ENCODE measurements at regions not wholly inside any gene's neighbourhood (a gene's known extent, or its start where the extent isn't known, plus 50 kb on each side); places are given as distances from the start of the nearest gene placed in this dataset.

GRCh38 chr2:207370646-207371045 is 159.1 kb upstream of the CREB1 start:
- no peaks in the 10 kb centered on the region for H3K4me1 ChIP-seq (ENCODE audit: control insufficient read depth, insufficient read depth, low read length)
- ChIA-PET RAD21 (ENCODE audit: unreplicated experiment) (no interaction called here), CTCF (interaction anchor here (1.2 to 1.4 kb wide), 2 partner anchors 10 to 11 kb away, joined by 3 to 4 read pairs; no protein-coding TSS in a partner anchor), SMC1A (ENCODE audit: uncharacterized antibody, unreplicated experiment) (interaction anchor here (0.7 kb wide), 1 partner anchor 1828 kb away, joined by 3 read pairs; no protein-coding TSS in a partner anchor), POLR2A (no interaction called here)
- in situ Hi-C loops (cut with MboI): no loop called here
- intact Hi-C loops (cut with micrococcal nuclease; ENCODE audit: unreplicated experiment): no loop called here
- H3K27ac ChIP-seq (ENCODE audit: control insufficient read depth, insufficient read depth): no peak overlapping the region
- H3K4me2 ChIP-seq (ENCODE audit: control insufficient read depth, insufficient read depth): no peak overlapping the region
- no peak for DNase-seq (ENCODE audit: low read depth, low spot score)
- H3K27me3 ChIP-seq (replicated peaks in 1 of 2; ENCODE audit: control insufficient read depth in 2 of 2, insufficient read depth in 2 of 2, low read length in 1 of 2): no peaks in the 10 kb centered on the region
- no peak overlapping the region for H3K9ac ChIP-seq (ENCODE audit: control insufficient read depth, insufficient read depth, low read length)
- no peak for FAIRE-seq
- BruUV-seq (replicated peaks): no TSS peak
- H3K36me3 ChIP-seq (ENCODE audit: control insufficient read depth in 2 of 2, insufficient read depth in 2 of 2, low read length in 1 of 2): no peaks in the 10 kb centered on the region
- no peaks in the 10 kb centered on the region; the same call in 2 of the 3 replicates for H3K9me3 ChIP-seq (replicated peaks; ENCODE audit: control insufficient read depth, insufficient read depth, low read length)
- no peak overlapping the region for H2AFZ ChIP-seq (ENCODE audit: control insufficient read depth, low read depth, low read length)
- no peak for ATAC-seq
- no peak overlapping the region for H3K4me3 ChIP-seq
- WGBS (ENCODE audit: insufficient coverage, insufficient replicate concordance, low lambda C conversion rate, missing lambda C conversion rate): 0% methylated on average over 1 of the region's 1 CpG
- H3K79me2 ChIP-seq (ENCODE audit: control insufficient read depth, insufficient read depth, low read length): no peaks in the 10 kb centered on the region
- H4K20me1 ChIP-seq (ENCODE audit: control insufficient read depth, insufficient read depth): no peaks in the 10 kb centered on the region
- TF ChIP-seq YBX1 (IDR thresholded peaks at IDR 0.05) (no peak), E2F8 (IDR thresholded peaks at IDR 0.05; ENCODE audit: low read depth, partially characterized antibody) (no peak), USF2 (IDR thresholded peaks at IDR 0.05; ENCODE audit: borderline replicate concordance, low read depth, low read length) (no peak), NBN (IDR thresholded peaks at IDR 0.05) (no peak)

GRCh38 chr2:207371877-207372276 is 157.9 kb upstream of the CREB1 start:
- ChIA-PET CTCF (interaction anchor here (1.2 to 1.4 kb wide), 2 partner anchors 10 to 12 kb away, joined by 3 to 4 read pairs; no protein-coding TSS in a partner anchor), POLR2A (no interaction called here), RAD21 (ENCODE audit: unreplicated experiment) (no interaction called here), SMC1A (ENCODE audit: uncharacterized antibody, unreplicated experiment) (no interaction called here)
- no peak for FAIRE-seq
- Histone ChIP-seq H3K9me3 (replicated peaks; ENCODE audit: control insufficient read depth, insufficient read depth, low read length) (no peaks in the 10 kb centered on the region; the same call in 2 of the 3 replicates), H3K9ac (ENCODE audit: control insufficient read depth, insufficient read depth, low read length) (no peak overlapping the region), H3K27ac (ENCODE audit: control insufficient read depth, insufficient read depth) (no peak overlapping the region), H3K4me2 (ENCODE audit: control insufficient read depth, insufficient read depth) (no peak overlapping the region), H3K27me3 (replicated peaks in 1 of 2; ENCODE audit: control insufficient read depth in 2 of 2, insufficient read depth in 2 of 2, low read length in 1 of 2) (no peaks in the 10 kb centered on the region), H3K36me3 (ENCODE audit: control insufficient read depth in 2 of 2, insufficient read depth in 2 of 2, low read length in 1 of 2) (no peaks in the 10 kb centered on the region), H4K20me1 (ENCODE audit: control insufficient read depth, insufficient read depth) (no peaks in the 10 kb centered on the region), H3K4me3 (no peak overlapping the region), H2AFZ (ENCODE audit: control insufficient read depth, low read depth, low read length) (no peak overlapping the region), H3K4me1 (ENCODE audit: control insufficient read depth, insufficient read depth, low read length) (no peaks in the 10 kb centered on the region), H3K79me2 (ENCODE audit: control insufficient read depth, insufficient read depth, low read length) (no peaks in the 10 kb centered on the region)
- intact Hi-C loops (cut with micrococcal nuclease; ENCODE audit: unreplicated experiment): no loop called here
- ATAC-seq: no peak
- BruUV-seq (replicated peaks): no TSS peak
- no peak for DNase-seq (ENCODE audit: low read depth, low spot score)
- in situ Hi-C loops (cut with MboI): no loop called here
- no peak for TF ChIP-seq NRF1 (conservative IDR thresholded peaks at IDR 0.05; ENCODE audit: low read depth, low read length)
- TF ChIP-seq RUNX3 (IDR thresholded peaks at IDR 0.05; ENCODE audit: low read length): no peak
- TF ChIP-seq PAX8 (IDR thresholded peaks at IDR 0.05): no peak
- no peak for TF ChIP-seq RELA (IDR thresholded peaks at IDR 0.05; ENCODE audit: borderline replicate concordance, partially characterized antibody)
- TF ChIP-seq CREM (IDR thresholded peaks at IDR 0.05; ENCODE audit: low read depth): no peak
- no peak for TF ChIP-seq MYC (IDR thresholded peaks at IDR 0.05; ENCODE audit: insufficient read depth, insufficient read length, insufficient replicate concordance, low read length, severe bottlenecking)
- no peak for TF ChIP-seq BMI1 (IDR thresholded peaks at IDR 0.05; ENCODE audit: borderline replicate concordance)
- TF ChIP-seq ATF7 (IDR thresholded peaks at IDR 0.05; ENCODE audit: low read depth): no peak
- no peak for TF ChIP-seq WRNIP1 (IDR thresholded peaks at IDR 0.05; ENCODE audit: borderline replicate concordance, low read depth, low read length)
- TF ChIP-seq FOXK2 (IDR thresholded peaks at IDR 0.05): no peak
- no peak for TF ChIP-seq ZNF622 (IDR thresholded peaks at IDR 0.05)
- TF ChIP-seq SMAD5 (IDR thresholded peaks at IDR 0.05; ENCODE audit: low read depth): no peak
- TF ChIP-seq YY1 (IDR thresholded peaks at IDR 0.05; ENCODE audit: low read depth, low read length): no peak

Measured in GM12878 (cell line).